ENCODE measurements at regions not wholly inside any gene's neighbourhood (a gene's known extent, or its start where the extent isn't known, plus 50 kb on each side); places are given as distances from the start of the nearest gene placed in this dataset.

- ATAC-seq, result peak in 1 of 2 donors; percentile 32
- no peak for DNase-seq
- intact Hi-C loops (cut with DNase I), result no loop called here
These were observed 428.8 kb upstream of the JARID2 start for GRCh38 chr6:14817074-14817473.

GRCh38 chr6:14818422-14818884 is 427.4 kb upstream of the JARID2 start:
- intact Hi-C loops (cut with DNase I), result no loop called here
- ATAC-seq (peak; percentile 79 to 90), DNase-seq (peak; percentile 47)

GRCh38 chr6:14819001-14819400 is 426.9 kb upstream of the JARID2 start:
- ATAC-seq, result no peak
- intact Hi-C loops (cut with DNase I), result no loop called here
- no peak for DNase-seq

- intact Hi-C loops (cut with DNase I), result no loop called here
- ATAC-seq (no peak), DNase-seq (no peak)
These were observed 425.9 kb upstream of the JARID2 start for GRCh38 chr6:14819840-14820420.

- DNase-seq, result no peak
- no peak for ATAC-seq
- intact Hi-C loops (cut with DNase I), result no loop called here
These were observed 423.8 kb upstream of the JARID2 start for GRCh38 chr6:14822012-14822553.

- DNase-seq (no peak), ATAC-seq (no peak)
- intact Hi-C loops (cut with DNase I), result no loop called here
These were observed 423.2 kb upstream of the JARID2 start for GRCh38 chr6:14822679-14823078.

- ATAC-seq (peak in 1 of 2 donors; percentile 83), DNase-seq (no peak)
- intact Hi-C loops (cut with DNase I), result no loop called here
These were observed 421.8 kb upstream of the JARID2 start for GRCh38 chr6:14824060-14824459.

GRCh38 chr6:14824484-14825275 is 421.2 kb upstream of the JARID2 start:
- intact Hi-C loops (cut with DNase I), result no loop called here
- no peak for ATAC-seq
- DNase-seq, result no peak

- intact Hi-C loops (cut with DNase I), result no loop called here
- ATAC-seq (no peak), DNase-seq (no peak)
These were observed 419.4 kb upstream of the JARID2 start for GRCh38 chr6:14826456-14826855.

GRCh38 chr6:14827354-14827753 is 418.5 kb upstream of the JARID2 start:
- no peak for DNase-seq
- ATAC-seq, result no peak
- intact Hi-C loops (cut with DNase I), result no loop called here

- ATAC-seq, result no peak
- intact Hi-C loops (cut with DNase I), result no loop called here
These were observed 417.7 kb upstream of the JARID2 start for GRCh38 chr6:14828201-14828611.

GRCh38 chr6:14831070-14831469 is 414.8 kb upstream of the JARID2 start:
- ATAC-seq (no peak), DNase-seq (no peak)
- intact Hi-C loops (cut with DNase I), result no loop called here

More at GRCh38 chr6:14828201-14828611, 417.7 kb upstream of the JARID2 start:
- no peak for DNase-seq

GRCh38 chr6:14831937-14832336 is 413.9 kb upstream of the JARID2 start:
- no peak for ATAC-seq
- DNase-seq, result no peak
- intact Hi-C loops (cut with DNase I), result no loop called here

- intact Hi-C loops (cut with DNase I), result no loop called here
- ATAC-seq (no peak), DNase-seq (no peak)
These were observed 413.4 kb upstream of the JARID2 start for GRCh38 chr6:14832427-14832826.

- intact Hi-C loops (cut with DNase I), result no loop called here
- ATAC-seq (no peak), DNase-seq (no peak)
These were observed 410.9 kb upstream of the JARID2 start for GRCh38 chr6:14834851-14835530.

GRCh38 chr6:14837435-14837834 is 408.4 kb upstream of the JARID2 start:
- ATAC-seq (no peak), DNase-seq (no peak)
- intact Hi-C loops (cut with DNase I), result no loop called here

GRCh38 chr6:14838133-14838583 is 407.7 kb upstream of the JARID2 start:
- ATAC-seq (no peak), DNase-seq (no peak)
- intact Hi-C loops (cut with DNase I), result no loop called here

- intact Hi-C loops (cut with DNase I), result no loop called here
- ATAC-seq, result no peak
These were observed 403.9 kb upstream of the JARID2 start for GRCh38 chr6:14841901-14842421.

GRCh38 chr6:14844411-14844810 is 401.5 kb upstream of the JARID2 start:
- intact Hi-C loops (cut with DNase I), result no loop called here
- DNase-seq (no peak), ATAC-seq (no peak)

More at GRCh38 chr6:14841901-14842421, 403.9 kb upstream of the JARID2 start:
- no peak for DNase-seq

GRCh38 chr6:14848019-14848418 is 397.9 kb upstream of the JARID2 start:
- DNase-seq (no peak), ATAC-seq (no peak)
- intact Hi-C loops (cut with DNase I), result no loop called here
